T-helper 2 cell treated with Interferon-gamma antibody and Interleukin-4, amounts not matched to agents 100 ng/mL and 5 ng/mL, for 36 hours (primary cell): ENCODE measurements at regions not wholly inside any gene's neighbourhood (a gene's known extent, or its start where the extent isn't known, plus 50 kb on each side); places are given as distances from the start of the nearest gene placed in this dataset.
"Not testable (repeated sequence)": the region's sequence is repeated elsewhere in the genome, so short reads cannot be mapped to it uniquely, and the experiment has no call there.

ENCODE experiments used
- intact Hi-C: fragments of 100-400 bp; cut with micrococcal nuclease; formaldehyde crosslinking; loops from one replicate; pipeline ENCODE4 v1.15.1; 2023

GRCh38 chr2:147430408-147430807 lies 414.4 kb upstream of the ACVR2A start:
- intact Hi-C loops: no loop called here

GRCh38 chr2:147428120-147428747 lies 416.6 kb upstream of the ACVR2A start:
- intact Hi-C loops: no loop called here

- intact Hi-C loops: no loop called here
Observed at GRCh38 chr2:147425437-147426029, 419.3 kb upstream of the ACVR2A start.

- intact Hi-C loops: no loop called here
Observed at GRCh38 chr2:147424766-147425165, 420.1 kb upstream of the ACVR2A start.

GRCh38 chr2:147420947-147421675 lies 423.7 kb upstream of the ACVR2A start:
- intact Hi-C loops: no loop called here

- intact Hi-C loops: no loop called here
Observed at GRCh38 chr2:147420517-147420916, 424.3 kb upstream of the ACVR2A start.

- intact Hi-C loops: no loop called here
Observed at GRCh38 chr2:147416099-147416498, 428.7 kb upstream of the ACVR2A start.

- intact Hi-C loops: not testable (repeated sequence)
Observed at GRCh38 chr2:147414656-147415055, 430.2 kb upstream of the ACVR2A start.

GRCh38 chr2:147408357-147408756 lies 436.5 kb upstream of the ACVR2A start:
- intact Hi-C loops: no loop called here

- intact Hi-C loops: no loop called here
Observed at GRCh38 chr2:147405651-147406050, 439.2 kb upstream of the ACVR2A start.

GRCh38 chr2:147398996-147399395 lies 445.8 kb upstream of the ACVR2A start:
- intact Hi-C loops: no loop called here

GRCh38 chr2:147398301-147398700 lies 446.5 kb upstream of the ACVR2A start:
- intact Hi-C loops: no loop called here

- intact Hi-C loops: no loop called here
Observed at GRCh38 chr2:147396890-147397289, 447.9 kb upstream of the ACVR2A start.

GRCh38 chr2:147394179-147394790 lies 450.5 kb upstream of the ACVR2A start:
- intact Hi-C loops: no loop called here

GRCh38 chr2:147392180-147392579 lies 452.6 kb upstream of the ACVR2A start:
- intact Hi-C loops: no loop called here

- intact Hi-C loops: no loop called here
Observed at GRCh38 chr2:147390475-147390874, 454.4 kb upstream of the ACVR2A start.

GRCh38 chr2:147389218-147389617 lies 455.6 kb upstream of the ACVR2A start:
- intact Hi-C loops: no loop called here

GRCh38 chr2:147388217-147388616 lies 456.6 kb upstream of the ACVR2A start:
- intact Hi-C loops: no loop called here

- intact Hi-C loops: no loop called here
Observed at GRCh38 chr2:147386284-147386683, 458.5 kb upstream of the ACVR2A start.

GRCh38 chr2:147385600-147385999 lies 459.2 kb upstream of the ACVR2A start:
- intact Hi-C loops: no loop called here

GRCh38 chr2:147384659-147385058 lies 460.2 kb upstream of the ACVR2A start:
- intact Hi-C loops: no loop called here

GRCh38 chr2:147382322-147382948 lies 462.4 kb upstream of the ACVR2A start:
- intact Hi-C loops: no loop called here
